Immature natural killer cell (primary cell): ENCODE measurements at regions not wholly inside any gene's neighbourhood (a gene's known extent, or its start where the extent isn't known, plus 50 kb on each side); places are given as distances from the start of the nearest gene placed in this dataset.
"Not testable (repeated sequence)": the region's sequence is repeated elsewhere in the genome, so short reads cannot be mapped to it uniquely, and the experiment has no call there.

Source experiments
- DNase-seq, 3 donors: peaks; one replicate each; pipeline ENCODE4 v3.0.0; 2022; ENCODE audit warnings: mixed read lengths in 1 of 3
- H3K27ac Mint-ChIP-seq, 6 donors: one replicate each; pipeline ENCODE4 v1.8.0; 2020; ENCODE audit warnings: mixed read lengths in 6 of 6, mild to moderate bottlenecking in 5 of 6, inconsistent platforms in 4 of 6, moderate library complexity in 3 of 6
- H3K27me3 Mint-ChIP-seq, 3 donors: one replicate each; pipeline ENCODE4 v1.8.0; 2020 to 2021; ENCODE audit warnings: low read depth in 3 of 3, mild to moderate bottlenecking in 3 of 3, mixed read lengths in 3 of 3, moderate library complexity in 3 of 3, inconsistent platforms in 1 of 3
- H3K36me3 Mint-ChIP-seq, 3 donors: one replicate each; pipeline ENCODE4 v1.8.0; 2020; ENCODE audit warnings: mixed read lengths in 3 of 3, inconsistent platforms in 2 of 3, mild to moderate bottlenecking in 2 of 3
- H3K4me1 Mint-ChIP-seq, 2 donors: one replicate each; pipeline ENCODE4 v1.8.0; 2020; ENCODE audit warnings: inconsistent platforms in 2 of 2, mild to moderate bottlenecking in 2 of 2, mixed read lengths in 2 of 2, moderate library complexity in 1 of 2
- H3K4me3 Mint-ChIP-seq, 5 donors: one replicate each; pipeline ENCODE4 v1.8.0; 2020; ENCODE audit warnings: mild to moderate bottlenecking in 5 of 5, mixed read lengths in 5 of 5, inconsistent platforms in 3 of 5, moderate library complexity in 3 of 5
- H3K9me3 Mint-ChIP-seq, 6 donors: one replicate each; pipeline ENCODE4 v1.8.0; 2020; ENCODE audit warnings: mild to moderate bottlenecking in 6 of 6, mixed read lengths in 6 of 6, inconsistent platforms in 4 of 6, moderate library complexity in 3 of 6

GRCh38 chr15:68495221-68495950 is 63.4 kb upstream of the ITGA11 start:
- Mint-ChIP-seq H3K4me3 (no peak overlapping the region), H3K27me3 (peaks cover 1 to 10% (median 2%) of the 10 kb centered on the region in 3 donors), H3K27ac (no peak overlapping the region), H3K4me1 (no peaks in the 10 kb centered on the region), H3K9me3 (peaks cover 0 to 2% (median 0%) of the 10 kb centered on the region in 6 donors), H3K36me3 (no peaks in the 10 kb centered on the region)
- DNase-seq: no peak

- H3K27me3 Mint-ChIP-seq: peaks cover 0 to 10% (median 2%) of the 10 kb centered on the region in 3 donors
- H3K4me3 Mint-ChIP-seq: no peak overlapping the region
- H3K9me3 Mint-ChIP-seq: peaks cover 0 to 2% (median 0%) of the 10 kb centered on the region in 6 donors
- no peaks in the 10 kb centered on the region for H3K4me1 Mint-ChIP-seq
- no peak overlapping the region for H3K27ac Mint-ChIP-seq
- H3K36me3 Mint-ChIP-seq: no peaks in the 10 kb centered on the region
- no peak for DNase-seq
Observed at GRCh38 chr15:68495981-68496705, 64.2 kb upstream of the ITGA11 start.

- H3K27ac Mint-ChIP-seq, H3K36me3 Mint-ChIP-seq, H3K4me3 Mint-ChIP-seq, H3K27me3 Mint-ChIP-seq, H3K4me1 Mint-ChIP-seq, H3K9me3 Mint-ChIP-seq, DNase-seq: not testable (repeated sequence)
Observed at GRCh38 chr15:68496751-68497150, 64.8 kb upstream of the ITGA11 start.

GRCh38 chr15:68497206-68497910 is 65.4 kb upstream of the ITGA11 start:
- Mint-ChIP-seq H3K27ac (no peak overlapping the region), H3K4me1 (no peaks in the 10 kb centered on the region), H3K27me3 (peaks cover 0 to 10% (median 2%) of the 10 kb centered on the region in 3 donors), H3K9me3 (no peaks in the 10 kb centered on the region), H3K4me3 (no peak overlapping the region), H3K36me3 (no peaks in the 10 kb centered on the region)
- DNase-seq: no peak

- H3K36me3 Mint-ChIP-seq: no peaks in the 10 kb centered on the region
- no peaks in the 10 kb centered on the region for H3K9me3 Mint-ChIP-seq
- H3K27ac Mint-ChIP-seq: no peak overlapping the region
- H3K4me1 Mint-ChIP-seq: no peaks in the 10 kb centered on the region
- peaks cover 0 to 10% (median under 1%) of the 10 kb centered on the region in 3 donors for H3K27me3 Mint-ChIP-seq
- no peak for DNase-seq
- no peak overlapping the region for H3K4me3 Mint-ChIP-seq
Observed at GRCh38 chr15:68498076-68498475, 66.1 kb upstream of the ITGA11 start.

- DNase-seq: no peak
- Mint-ChIP-seq H3K27ac (no peak overlapping the region), H3K36me3 (no peaks in the 10 kb centered on the region), H3K27me3 (peaks cover 0 to 11% (median 0%) of the 10 kb centered on the region in 3 donors), H3K9me3 (no peaks in the 10 kb centered on the region), H3K4me3 (no peak overlapping the region), H3K4me1 (no peaks in the 10 kb centered on the region)
Observed at GRCh38 chr15:68499620-68500312, 67.8 kb upstream of the ITGA11 start.

- H3K9me3 Mint-ChIP-seq: no peaks in the 10 kb centered on the region
- H3K27ac Mint-ChIP-seq: no peak overlapping the region
- H3K4me1 Mint-ChIP-seq: no peaks in the 10 kb centered on the region
- H3K27me3 Mint-ChIP-seq: peaks cover 0 to 13% (median 2%) of the 10 kb centered on the region in 3 donors
- no peak overlapping the region for H3K4me3 Mint-ChIP-seq
- no peaks in the 10 kb centered on the region for H3K36me3 Mint-ChIP-seq
- no peak for DNase-seq
Observed at GRCh38 chr15:68500363-68501258, 68.6 kb upstream of the ITGA11 start.

- no peak overlapping the region for H3K4me3 Mint-ChIP-seq
- H3K4me1 Mint-ChIP-seq: no peaks in the 10 kb centered on the region
- no peaks in the 10 kb centered on the region for H3K36me3 Mint-ChIP-seq
- DNase-seq: no peak
- peaks cover 0 to 13% (median 3%) of the 10 kb centered on the region in 3 donors for H3K27me3 Mint-ChIP-seq
- no peaks in the 10 kb centered on the region for H3K9me3 Mint-ChIP-seq
- no peak overlapping the region for H3K27ac Mint-ChIP-seq
Observed at GRCh38 chr15:68501259-68501591, 69.3 kb upstream of the ITGA11 start.

GRCh38 chr15:68501616-68502015 is 69.7 kb upstream of the ITGA11 start:
- Mint-ChIP-seq H3K27me3 (peaks cover 0 to 13% (median 3%) of the 10 kb centered on the region in 3 donors), H3K4me1 (no peaks in the 10 kb centered on the region), H3K9me3 (no peaks in the 10 kb centered on the region), H3K4me3 (no peak overlapping the region), H3K27ac (no peak overlapping the region), H3K36me3 (no peaks in the 10 kb centered on the region)
- no peak for DNase-seq

- H3K27me3 Mint-ChIP-seq: peaks cover 0 to 11% (median 3%) of the 10 kb centered on the region in 3 donors
- H3K4me1 Mint-ChIP-seq: no peaks in the 10 kb centered on the region
- DNase-seq: no peak
- no peak overlapping the region for H3K27ac Mint-ChIP-seq
- H3K4me3 Mint-ChIP-seq: no peak overlapping the region
- H3K9me3 Mint-ChIP-seq: no peaks in the 10 kb centered on the region
- H3K36me3 Mint-ChIP-seq: no peaks in the 10 kb centered on the region
Observed at GRCh38 chr15:68502398-68502901, 70.5 kb upstream of the ITGA11 start.

GRCh38 chr15:68503213-68503612 is 71.2 kb upstream of the ITGA11 start:
- no peaks in the 10 kb centered on the region for H3K36me3 Mint-ChIP-seq

GRCh38 chr15:68503791-68504680 is 72.1 kb upstream of the ITGA11 start:
- Mint-ChIP-seq H3K4me3 (no peak overlapping the region), H3K27me3 (peaks cover 0 to 14% (median 3%) of the 10 kb centered on the region in 3 donors), H3K9me3 (no peaks in the 10 kb centered on the region), H3K36me3 (no peaks in the 10 kb centered on the region), H3K27ac (no peak overlapping the region), H3K4me1 (no peaks in the 10 kb centered on the region)
- DNase-seq: no peak

More at GRCh38 chr15:68503213-68503612, 71.2 kb upstream of the ITGA11 start:
- Mint-ChIP-seq H3K27ac (no peak overlapping the region), H3K4me3 (no peak overlapping the region), H3K27me3 (peaks cover 0 to 11% (median 3%) of the 10 kb centered on the region in 3 donors), H3K4me1 (no peaks in the 10 kb centered on the region), H3K9me3 (no peaks in the 10 kb centered on the region)
- DNase-seq: no peak
